A204.1 (cell line): ENCODE measurements at regions not wholly inside any gene's neighbourhood (a gene's known extent, or its start where the extent isn't known, plus 50 kb on each side); places are given as distances from the start of the nearest gene placed in this dataset.

Experiments used
- FAIRE-seq: peaks from 2 replicates; lab custom pipeline; 2012; peaks lifted over from hg19 to GRCh38; lab: Jason Lieb, UNC

- FAIRE-seq: no peak
Observed at GRCh38 chrX:147699061-147699460, 212.7 kb upstream of the FMR1 start.

GRCh38 chrX:147710301-147710700 is 201.4 kb upstream of the FMR1 start:
- no peak for FAIRE-seq

- FAIRE-seq: no peak
Observed at GRCh38 chrX:147733369-147733768, 178.3 kb upstream of the FMR1 start.

- no peak for FAIRE-seq
Observed at GRCh38 chrX:147735364-147735763, 176.4 kb upstream of the FMR1 start.

- no peak for FAIRE-seq
Observed at GRCh38 chrX:147736045-147736444, 175.7 kb upstream of the FMR1 start.

- FAIRE-seq: no peak
Observed at GRCh38 chrX:147737690-147738089, 174.0 kb upstream of the FMR1 start.

DNA sequence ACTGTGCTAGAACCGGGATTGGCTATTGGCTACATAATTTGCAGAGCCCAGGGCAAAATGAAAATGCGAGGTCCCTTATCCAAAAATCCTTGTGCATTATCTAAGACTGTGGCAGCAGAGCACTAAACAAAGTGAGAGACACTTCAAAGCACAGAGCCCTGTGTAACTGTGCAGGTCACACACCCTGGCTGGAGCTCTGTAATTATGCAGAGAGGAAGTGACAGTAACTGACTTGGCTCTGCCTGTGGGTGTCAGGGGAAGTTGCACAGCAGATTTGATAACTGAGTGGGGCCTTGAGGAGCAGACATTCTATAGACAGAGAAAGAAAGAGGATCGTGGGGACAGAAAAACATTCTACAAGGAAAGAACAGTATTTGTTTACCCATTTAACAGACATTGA is 173.5 kb upstream of the FMR1 start:
- FAIRE-seq: no peak

DNA sequence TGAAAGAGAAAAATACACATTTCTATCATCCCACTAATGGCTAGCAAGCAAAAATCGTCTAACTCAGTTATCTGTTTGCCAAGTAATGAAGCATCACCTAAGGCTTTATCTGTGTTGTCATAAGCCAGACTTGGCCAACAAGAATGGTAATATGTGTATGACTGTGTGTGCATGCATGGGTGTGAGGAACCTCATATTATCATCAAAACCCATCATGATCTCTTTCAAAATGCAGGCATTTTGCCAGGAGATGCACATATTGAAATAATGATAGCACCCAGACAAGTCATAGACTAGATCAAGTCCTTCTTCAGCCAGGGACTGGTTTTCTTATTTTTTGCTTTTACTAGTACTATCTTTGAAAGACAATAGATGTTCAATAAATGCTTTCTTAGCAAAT is 172.5 kb upstream of the FMR1 start:
- FAIRE-seq: no peak

- FAIRE-seq: no peak
Observed at GRCh38 chrX:147741776-147742175, 169.9 kb upstream of the FMR1 start.

- no peak for FAIRE-seq
Observed at GRCh38 chrX:147749308-147749707, 162.4 kb upstream of the FMR1 start.

GRCh38 chrX:147757750-147758149 is 154.0 kb upstream of the FMR1 start:
- no peak for FAIRE-seq

- no peak for FAIRE-seq
Observed at GRCh38 chrX:147763131-147763530, 148.6 kb upstream of the FMR1 start.

- no peak for FAIRE-seq
Observed at GRCh38 chrX:147764868-147765267, 146.9 kb upstream of the FMR1 start.

GRCh38 chrX:147770858-147771257 is 140.9 kb upstream of the FMR1 start:
- FAIRE-seq: no peak

- no peak for FAIRE-seq
Observed at GRCh38 chrX:147776988-147777387, 134.7 kb upstream of the FMR1 start.

- no peak for FAIRE-seq
Observed at GRCh38 chrX:147779173-147779572, 132.5 kb upstream of the FMR1 start.

GRCh38 chrX:147781844-147782243 is 129.9 kb upstream of the FMR1 start:
- FAIRE-seq: no peak

DNA sequence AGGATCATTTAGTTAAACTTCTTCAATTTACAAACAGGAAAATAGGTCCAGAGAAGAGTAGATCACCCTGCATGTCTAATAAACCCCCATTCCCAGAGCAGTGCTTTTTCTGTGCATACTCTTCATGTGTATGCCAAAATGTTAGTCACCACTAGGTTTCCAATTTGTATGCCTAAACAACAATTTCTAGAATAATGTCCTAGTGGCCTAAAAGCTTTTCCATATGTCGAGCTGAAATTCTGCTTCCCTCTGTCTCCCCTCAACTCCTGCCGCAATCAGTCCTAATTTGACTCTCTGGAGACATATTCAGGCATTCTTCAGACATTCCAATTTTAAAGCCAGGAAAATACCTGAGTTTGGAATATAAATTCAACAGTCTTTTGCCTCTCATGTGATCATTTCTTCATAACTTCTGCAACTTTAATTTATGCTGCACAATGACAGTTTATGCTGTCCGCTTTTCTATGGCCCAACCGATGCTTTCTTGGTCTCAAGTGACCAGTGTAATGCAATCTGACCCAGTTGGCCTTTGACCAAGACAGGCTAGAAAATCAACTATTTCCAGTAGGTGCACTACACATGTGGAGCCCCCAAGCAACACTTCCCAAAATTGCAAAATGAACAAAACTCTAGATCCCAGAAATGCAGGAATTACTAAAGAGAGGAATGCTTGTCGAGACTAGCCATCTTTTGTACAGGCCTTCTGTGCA is 122.9 kb upstream of the FMR1 start:
- no peak for FAIRE-seq

- FAIRE-seq: no peak
Observed at GRCh38 chrX:147800663-147801062, 111.1 kb upstream of the FMR1 start.

DNA sequence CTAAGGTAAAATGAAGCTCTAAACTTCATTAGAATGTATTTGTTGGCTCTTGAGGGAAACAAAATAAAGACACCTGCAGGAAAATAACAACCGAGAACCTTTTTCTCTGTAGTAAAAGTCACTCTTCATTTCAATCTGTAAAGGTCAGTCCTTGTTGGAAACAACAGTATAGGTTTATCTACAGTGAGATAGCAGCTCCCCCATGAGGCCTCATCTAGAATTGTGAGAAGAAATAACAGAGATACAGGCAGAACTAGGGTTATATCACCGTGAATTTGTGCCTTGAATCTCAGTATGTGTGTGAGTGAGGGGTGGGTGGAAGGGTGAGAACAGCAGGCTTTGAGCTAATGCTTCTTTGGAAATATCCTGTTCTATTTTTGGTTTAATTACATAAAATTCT is 107.8 kb upstream of the FMR1 start:
- no peak for FAIRE-seq

GRCh38 chrX:147811803-147812202 is 99.9 kb upstream of the FMR1 start:
- FAIRE-seq: no peak

- no peak for FAIRE-seq
Observed at GRCh38 chrX:147827070-147827469, 84.6 kb upstream of the FMR1 start.

DNA sequence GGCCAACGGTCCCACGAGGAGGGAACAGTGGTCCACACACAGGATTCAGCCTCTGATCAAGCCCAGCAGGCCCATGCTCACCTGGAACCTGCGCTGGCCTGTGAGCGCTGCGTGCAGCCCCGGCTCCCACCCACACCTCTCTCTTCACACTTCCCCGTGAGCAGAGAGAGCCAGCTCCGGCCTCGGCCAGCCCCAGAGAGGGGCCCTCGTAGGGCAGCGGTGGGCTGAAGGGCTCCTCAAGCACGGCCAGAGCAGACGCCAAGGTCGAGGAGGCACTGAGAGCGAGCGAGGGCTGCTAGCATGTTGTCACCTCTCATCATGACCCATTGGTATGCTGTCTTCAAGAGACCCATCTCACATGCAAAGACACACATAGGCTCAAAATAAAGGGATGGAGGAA is 83.0 kb upstream of the FMR1 start:
- FAIRE-seq: no peak

- no peak for FAIRE-seq
Observed at GRCh38 chrX:147832707-147833348, 78.9 kb upstream of the FMR1 start.
